Neutrophil (primary cell): ENCODE measurements at regions not wholly inside any gene's neighbourhood (a gene's known extent, or its start where the extent isn't known, plus 50 kb on each side); places are given as distances from the start of the nearest gene placed in this dataset.

ENCODE experiments used
- H3K27ac ChIP-seq: fragments of 200-600 bp; sonication (generic); 2 replicates; pipeline ENCODE4 v1.5.1; 2016; ENCODE audit warnings: mild to moderate bottlenecking, moderate library complexity
- H3K27me3 ChIP-seq: fragments of 200-600 bp; sonication (generic); 2 replicates; pipeline ENCODE4 v1.6.0; 2016; ENCODE audit warnings: mild to moderate bottlenecking
- H3K36me3 ChIP-seq: fragments of 200-600 bp; sonication (generic); 2 replicates; pipeline ENCODE4 v1.5.1; 2017
- H3K4me1 ChIP-seq, 2 experiments: fragments of 200-600 bp in 1 of 2; sonication (generic) in 1 of 2; 1 replicate in 1 of 2; 2 replicates in 1 of 2; pipeline versions ENCODE4 v1.5.1 to v1.6.1; 2013 to 2016; ENCODE audit warnings: low read depth in 1 of 2, low read length in 1 of 2, mild to moderate bottlenecking in 1 of 2, moderate library complexity in 1 of 2; ENCODE audit not compliant: control insufficient read depth in 1 of 2, insufficient read depth in 1 of 2
- H3K4me3 ChIP-seq, 2 experiments: fragments of 200-600 bp in 1 of 2; sonication (generic) in 1 of 2; 1 replicate in 1 of 2; 2 replicates in 1 of 2; pipeline ENCODE4 v1.5.1; 2013 to 2016; ENCODE audit warnings: low read depth in 1 of 2, low read length in 1 of 2, mild to moderate bottlenecking in 1 of 2, moderate library complexity in 1 of 2
- H3K9me3 ChIP-seq: fragments of 200-600 bp; sonication (generic); 2 replicates; pipeline ENCODE4 v1.5.1; 2016
- CTCF ChIP-seq: fragments of 200-600 bp; sonication (generic); IDR thresholded peaks from 2 replicates; pipeline ENCODE4 v1.5.1; 2016; ENCODE audit warnings: antibody characterized with exemption

- Histone ChIP-seq H3K4me1 (no peaks in the 10 kb centered on the region), H3K4me3 (no peak overlapping the region), H3K36me3 (no peaks in the 10 kb centered on the region), H3K27me3 (no peaks in the 10 kb centered on the region), H3K9me3 (no peaks in the 10 kb centered on the region), H3K27ac (no peak overlapping the region)
- no peak for TF ChIP-seq CTCF
These were observed 139.6 kb upstream of the DTNBP1 start for GRCh38 chr6:15802466-15802865.

GRCh38 chr6:15801912-15802311, 139.1 kb upstream of the DTNBP1 start:
- Histone ChIP-seq H3K4me1 (no peaks in the 10 kb centered on the region), H3K4me3 (no peak overlapping the region), H3K27me3 (no peaks in the 10 kb centered on the region), H3K27ac (no peak overlapping the region), H3K9me3 (no peaks in the 10 kb centered on the region), H3K36me3 (no peaks in the 10 kb centered on the region)
- TF ChIP-seq CTCF: no peak

GRCh38 chr6:15800841-15801617, 138.2 kb upstream of the DTNBP1 start:
- Histone ChIP-seq H3K4me3 (no peak overlapping the region), H3K36me3 (no peaks in the 10 kb centered on the region), H3K9me3 (no peaks in the 10 kb centered on the region), H3K27ac (no peak overlapping the region), H3K27me3 (no peaks in the 10 kb centered on the region), H3K4me1 (no peaks in the 10 kb centered on the region)
- no peak for TF ChIP-seq CTCF

GRCh38 chr6:15798533-15799255, 135.9 kb upstream of the DTNBP1 start:
- H3K4me1 ChIP-seq: no peaks in the 10 kb centered on the region
- H3K4me3 ChIP-seq: no peak overlapping the region
- H3K9me3 ChIP-seq: no peaks in the 10 kb centered on the region
- no peaks in the 10 kb centered on the region for H3K27me3 ChIP-seq
- H3K27ac ChIP-seq: no peak overlapping the region
- H3K36me3 ChIP-seq: no peaks in the 10 kb centered on the region
- no peak for TF ChIP-seq CTCF

- Histone ChIP-seq H3K27ac (no peak overlapping the region), H3K27me3 (no peaks in the 10 kb centered on the region), H3K4me3 (no peak overlapping the region), H3K9me3 (no peaks in the 10 kb centered on the region), H3K4me1 (no peaks in the 10 kb centered on the region), H3K36me3 (no peaks in the 10 kb centered on the region)
- no peak for TF ChIP-seq CTCF
These were observed 134.0 kb upstream of the DTNBP1 start for GRCh38 chr6:15796844-15797243.
